ENCODE measurements at regions not wholly inside any gene's neighbourhood (a gene's known extent, or its start where the extent isn't known, plus 50 kb on each side); places are given as distances from the start of the nearest gene placed in this dataset.
"Not testable (repeated sequence)": the region's sequence is repeated elsewhere in the genome, so short reads cannot be mapped to it uniquely, and the experiment has no call there.

GRCh38 chr1:204780630-204781029 lies 90.0 kb upstream of the NFASC start:
- DNase-seq: no peak

GRCh38 chr1:204782118-204782700 lies 88.5 kb upstream of the NFASC start:
- DNase-seq: no peak

DNA sequence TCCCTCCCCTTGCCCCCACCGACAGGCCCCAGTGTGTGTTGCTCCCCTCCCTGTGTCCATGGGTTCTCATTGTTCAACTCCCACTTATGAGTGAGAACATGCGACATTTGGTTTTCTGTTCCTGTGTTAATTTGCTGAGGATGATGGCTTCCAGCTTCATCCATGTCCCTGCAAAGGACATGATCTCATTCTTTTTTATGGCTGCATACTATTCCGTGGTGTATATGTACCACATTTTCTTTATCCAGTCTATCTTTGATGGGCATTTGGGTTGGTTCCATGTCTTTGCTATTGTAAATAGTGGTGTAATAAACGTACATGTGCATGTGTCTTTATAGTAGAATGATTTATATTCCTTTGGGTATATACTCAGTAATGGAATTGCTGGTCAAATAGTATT lies 85.6 kb upstream of the NFASC start:
- DNase-seq: not testable (repeated sequence)

DNA sequence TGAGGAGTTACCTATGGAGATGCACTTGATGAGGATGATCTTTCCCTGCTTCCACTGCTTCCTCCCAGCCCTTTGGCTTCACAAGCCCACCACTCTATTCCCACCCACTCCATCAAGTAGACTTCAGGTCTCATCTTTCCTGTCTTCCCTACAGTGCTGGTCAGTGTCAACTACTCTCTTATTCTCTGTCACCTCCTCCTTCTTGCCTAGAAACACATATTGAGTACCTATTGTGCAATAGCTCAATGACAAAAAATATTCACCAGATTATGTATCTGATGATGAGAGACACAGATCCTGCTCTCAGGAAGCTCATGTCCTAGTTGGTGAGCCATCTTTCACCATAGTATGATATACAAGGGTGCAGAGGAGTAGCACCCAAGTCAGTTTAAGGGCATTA lies 82.2 kb upstream of the NFASC start:
- DNase-seq: no peak

DNA sequence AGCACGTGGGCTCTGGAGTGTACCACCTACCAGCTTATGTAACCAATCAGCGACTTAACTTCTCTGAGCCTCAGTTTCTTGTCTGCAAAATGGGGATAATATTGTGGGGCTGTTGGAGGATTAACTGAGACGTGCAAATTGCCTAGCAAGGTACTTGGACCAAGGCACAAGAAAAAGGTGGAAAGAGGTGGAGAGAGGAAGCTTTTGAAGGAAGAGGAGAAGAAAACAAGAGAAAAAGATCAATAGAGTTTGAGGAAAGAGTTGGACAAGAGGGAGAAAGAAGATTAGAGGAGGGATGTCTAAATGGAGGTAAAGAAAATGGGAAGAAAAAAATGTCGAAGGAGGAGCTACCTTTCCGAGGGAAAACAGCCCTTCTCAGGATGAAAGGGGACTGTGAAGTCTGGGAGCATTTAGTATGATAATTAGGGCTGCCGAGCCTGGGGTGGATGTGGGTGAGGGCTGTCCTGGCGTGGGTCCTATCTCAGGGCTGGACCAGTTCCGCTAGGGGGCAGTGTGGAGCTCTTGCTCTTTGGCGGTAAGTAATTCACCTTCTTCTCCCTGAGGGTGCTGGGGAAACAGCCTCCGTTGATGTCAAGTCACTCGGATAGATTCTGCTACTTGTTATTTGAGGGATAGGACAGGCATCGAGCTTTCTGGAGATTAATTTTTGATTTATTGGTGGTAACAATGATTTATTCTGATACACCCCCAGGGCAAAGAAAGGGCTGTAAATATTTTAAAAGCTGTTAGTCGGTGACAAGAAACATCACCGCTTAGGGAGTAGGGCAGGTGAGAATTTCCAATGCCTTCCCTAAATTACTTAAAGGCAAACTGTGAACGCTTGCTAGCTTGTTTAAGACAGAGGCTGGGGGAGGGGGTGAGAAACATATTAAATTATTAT lies 79.0 kb upstream of the NFASC start:
- DNase-seq: peak; percentile 23 to 36 (median 33)

DNA sequence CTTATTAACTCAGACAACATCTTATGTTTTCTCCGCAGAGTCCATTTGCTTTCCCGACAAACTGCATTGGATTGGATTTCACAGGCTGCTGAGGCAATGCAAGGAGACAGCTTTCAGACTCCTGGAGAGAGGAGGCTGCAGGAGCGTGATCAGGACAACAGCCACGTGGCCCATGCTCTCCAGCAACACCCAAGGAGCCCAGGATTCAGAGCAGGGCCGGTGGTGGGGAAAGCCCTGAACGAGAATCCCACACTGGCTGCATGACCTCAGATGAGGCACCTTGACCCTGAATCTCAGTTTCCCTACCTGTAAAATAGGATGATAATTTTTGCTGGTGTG lies 78.3 kb upstream of the NFASC start:
- no peak for DNase-seq

DNA sequence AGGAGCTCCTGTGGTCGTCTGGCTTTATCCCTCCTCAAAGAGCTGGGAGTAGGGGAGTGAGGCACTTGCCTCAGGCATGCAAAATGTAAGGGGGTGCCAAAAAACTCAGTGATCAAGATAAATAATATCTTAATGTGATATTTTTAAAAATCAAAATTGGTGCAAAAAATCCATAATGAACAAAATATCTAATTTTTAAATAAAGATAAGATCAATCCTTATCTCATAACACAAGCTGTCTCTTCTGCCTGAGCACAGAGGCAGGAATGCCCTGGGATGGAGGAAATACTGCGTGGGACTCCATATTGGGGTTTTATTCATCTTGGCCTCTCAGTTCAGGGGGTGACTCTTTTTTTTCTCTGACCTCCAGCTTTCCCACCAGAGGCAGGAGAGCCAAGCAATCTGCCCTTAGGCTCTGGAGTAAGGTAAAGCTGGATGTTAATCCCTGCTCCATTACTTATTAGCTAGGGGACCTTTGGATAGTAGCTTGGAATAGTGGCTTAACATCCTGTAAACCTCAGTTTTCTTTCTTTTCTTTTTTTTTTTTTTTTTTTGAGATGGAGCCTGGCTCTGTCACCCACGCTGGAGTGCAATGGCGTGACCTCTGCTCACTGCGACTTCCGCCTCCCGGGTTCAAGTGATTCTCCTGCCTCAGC lies 77.3 kb upstream of the NFASC start:
- no peak for DNase-seq

GRCh38 chr1:204796886-204797285 lies 73.8 kb upstream of the NFASC start:
- not testable (repeated sequence) for DNase-seq

DNA sequence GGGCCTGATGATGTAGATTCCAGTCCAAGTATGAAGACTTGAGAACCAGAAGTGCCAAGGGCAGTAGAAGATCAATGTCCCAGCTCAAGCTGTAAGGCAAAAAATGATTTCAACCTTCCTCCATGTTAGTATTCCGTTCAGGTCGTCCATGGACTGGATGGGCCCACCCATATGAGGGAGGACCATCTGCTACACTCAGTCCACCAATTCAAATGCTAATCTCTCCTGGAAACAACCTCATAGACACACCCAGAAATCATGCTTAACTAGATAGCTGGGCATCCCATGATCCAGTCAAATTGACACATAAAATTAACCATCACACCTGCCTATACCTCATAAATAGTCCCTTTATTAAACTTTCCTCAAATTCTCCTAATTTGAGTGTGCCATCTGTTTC lies 73.3 kb upstream of the NFASC start:
- no peak for DNase-seq

DNA sequence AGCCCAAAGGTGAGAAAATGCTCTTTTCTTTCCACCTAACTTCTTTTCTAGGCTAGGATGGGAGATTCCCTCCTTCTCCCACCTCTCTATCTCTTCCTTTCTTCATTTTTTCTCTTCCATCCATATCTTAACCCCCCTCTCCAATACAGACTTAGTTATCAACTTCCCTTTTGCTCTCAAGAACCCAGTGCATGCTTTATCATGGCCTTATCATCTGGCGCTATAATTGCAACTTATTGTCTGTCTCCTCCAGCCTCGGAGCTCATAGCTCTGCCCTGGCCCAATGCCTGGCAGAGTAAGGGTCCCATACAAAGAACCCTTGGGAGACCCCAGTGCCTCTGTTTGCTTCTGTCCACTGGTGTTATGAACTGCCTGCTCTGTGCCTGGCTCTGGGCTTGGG lies 71.0 kb upstream of the NFASC start:
- no peak for DNase-seq

- DNase-seq: no peak
Measured at GRCh38 chr1:204801211-204801610, 69.5 kb upstream of the NFASC start.

- DNase-seq: no peak
Measured at GRCh38 chr1:204802401-204803175, 68.1 kb upstream of the NFASC start.

DNA sequence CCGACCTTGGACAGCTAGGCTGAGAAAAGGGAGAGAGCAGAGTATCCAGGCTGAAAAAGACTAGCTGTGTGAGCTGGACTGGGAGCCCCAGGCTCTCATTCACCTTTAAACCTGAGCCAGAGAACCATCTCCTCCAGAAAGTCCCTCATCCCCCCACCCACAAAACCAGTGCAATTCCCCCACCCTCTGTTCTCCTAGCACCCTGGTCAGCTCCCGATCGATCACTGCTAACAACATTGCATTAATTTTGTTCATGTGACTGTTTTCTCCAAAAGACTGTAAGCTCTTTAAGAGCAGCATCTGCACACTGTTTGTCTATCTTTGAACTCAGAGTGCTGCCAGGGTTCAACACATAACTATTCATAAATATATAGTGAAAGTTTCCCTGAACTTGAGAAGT lies 67.1 kb upstream of the NFASC start:
- no peak for DNase-seq

- DNase-seq: peak; percentile 66 to 91 (median 83)
Measured at GRCh38 chr1:204806943-204807687, 63.5 kb upstream of the NFASC start.

DNA sequence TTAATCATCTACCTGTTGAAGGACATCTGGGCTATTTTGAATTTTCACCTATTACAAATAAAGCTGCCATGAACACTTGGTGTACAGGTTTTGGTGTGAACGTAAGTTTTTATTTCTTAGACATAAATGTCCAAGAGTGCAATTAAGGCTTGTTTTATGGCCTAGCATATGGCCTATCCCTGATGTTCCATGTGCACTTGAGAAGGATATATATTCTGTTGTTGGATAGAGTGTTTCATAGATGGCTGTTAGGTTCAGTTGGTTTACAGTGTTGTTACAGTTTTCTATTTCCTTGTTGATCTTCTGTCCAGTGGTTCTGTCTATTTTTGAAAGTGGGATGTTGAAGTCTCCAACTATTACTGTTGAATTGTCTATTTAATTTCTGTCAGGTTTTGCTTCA lies 61.2 kb upstream of the NFASC start:
- DNase-seq: no peak

GRCh38 chr1:204812842-204813241 lies 57.8 kb upstream of the NFASC start:
- no peak for DNase-seq

- DNase-seq: no peak
Measured at GRCh38 chr1:204813522-204813921, 57.1 kb upstream of the NFASC start.

GRCh38 chr1:204814166-204814884 lies 56.3 kb upstream of the NFASC start:
- no peak for DNase-seq

GRCh38 chr1:204817341-204817740 lies 53.3 kb upstream of the NFASC start:
- no peak for DNase-seq

- DNase-seq: no peak
Measured at GRCh38 chr1:204818998-204819397, 51.7 kb upstream of the NFASC start.

DNA sequence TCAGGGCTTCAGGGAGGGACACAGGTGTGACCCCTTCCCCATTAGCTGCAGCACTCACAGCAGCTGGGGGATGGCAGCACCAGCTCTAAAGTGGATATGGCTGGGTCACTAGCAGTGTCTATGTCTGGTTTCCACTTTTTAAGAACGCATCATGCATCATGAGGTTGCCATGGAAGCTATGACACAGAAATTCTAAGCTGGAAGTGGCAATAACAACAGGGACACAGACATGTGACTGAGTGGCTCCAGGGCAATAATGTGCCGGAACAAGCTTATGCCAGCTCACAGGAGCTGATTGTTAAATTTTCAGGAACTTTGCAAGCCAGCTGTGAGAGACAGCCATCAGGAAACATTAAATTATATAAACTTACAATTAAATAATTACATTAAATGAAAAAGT lies 51.2 kb upstream of the NFASC start:
- no peak for DNase-seq

All from muscle of back (tissue), 3 donors.